ENCODE measurements at regions not wholly inside any gene's neighbourhood (a gene's known extent, or its start where the extent isn't known, plus 50 kb on each side); places are given as distances from the start of the nearest gene placed in this dataset.

DNA sequence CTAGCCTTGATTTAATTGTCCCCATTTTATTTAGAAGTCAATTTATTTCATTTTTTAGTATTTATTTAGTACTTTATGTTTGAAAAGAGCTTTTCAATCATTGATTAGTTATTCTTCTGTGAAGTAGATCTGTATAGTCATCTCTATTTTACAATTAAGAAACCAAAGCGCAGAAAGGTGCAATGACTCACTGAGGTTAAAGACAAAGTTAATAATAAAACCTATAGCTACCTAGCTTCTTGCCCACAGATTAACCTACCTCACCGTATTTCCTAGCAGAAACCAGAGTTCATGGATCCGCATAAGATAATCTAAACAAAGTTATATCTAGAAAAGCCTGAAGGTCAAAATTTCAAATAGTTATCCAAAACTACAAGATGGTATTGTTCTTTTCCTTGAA is 176.4 kb downstream of the GRIN2B start:
- no peak for TF ChIP-seq EZH2phosphoT487 (IDR thresholded peaks at IDR 0.05; ENCODE audit: low read length)
- no peak for TF ChIP-seq EZH2 (optimal IDR thresholded peaks at IDR 0.05; ENCODE audit: low read depth, low read length)
- no peaks in the 10 kb centered on the region for H3K79me2 ChIP-seq (ENCODE audit: low read length)
- H3K9me3 ChIP-seq (replicated peaks; ENCODE audit: insufficient read depth, low read length), result no peaks in the 10 kb centered on the region
- no peaks in the 10 kb centered on the region for H3F3A ChIP-seq (ENCODE audit: insufficient read depth, low read length)
- H3K4me3 ChIP-seq (ENCODE audit: low read length), result no peak overlapping the region
- H3K9ac ChIP-seq (ENCODE audit: low read length), result no peak overlapping the region
- H2AFZ ChIP-seq (ENCODE audit: low read length), result no peak overlapping the region
- no peaks in the 10 kb centered on the region for H4K20me1 ChIP-seq (ENCODE audit: insufficient read depth, low read length)
- H3K36me3 ChIP-seq (replicated peaks; ENCODE audit: insufficient read depth, low read length), result no peaks in the 10 kb centered on the region
- H3K9me2 ChIP-seq (replicated peaks; ENCODE audit: insufficient read depth, low read length), result no peaks in the 10 kb centered on the region
- no peak for DNase-seq
- H3K27ac ChIP-seq (ENCODE audit: low read length), result no peak overlapping the region
- H3K4me1 ChIP-seq (ENCODE audit: low read length), result no peaks in the 10 kb centered on the region
- H3K27me3 ChIP-seq (replicated peaks; ENCODE audit: insufficient read depth, low read length), result no peaks in the 10 kb centered on the region
- no peak overlapping the region for H3K4me2 ChIP-seq (ENCODE audit: low read depth, low read length)

GRCh38 chr12:13801543-13801942 is 179.9 kb downstream of the GRIN2B start:
- H2AFZ ChIP-seq (ENCODE audit: low read length), result no peak overlapping the region
- no peak for DNase-seq
- H3K4me2 ChIP-seq (ENCODE audit: low read depth, low read length), result no peak overlapping the region
- no peak overlapping the region for H3K9ac ChIP-seq (ENCODE audit: low read length)
- H3K4me1 ChIP-seq (ENCODE audit: low read length), result no peaks in the 10 kb centered on the region
- no peak overlapping the region for H3K27ac ChIP-seq (ENCODE audit: low read length)
- H3K9me3 ChIP-seq (replicated peaks; ENCODE audit: insufficient read depth, low read length), result no peaks in the 10 kb centered on the region
- H3K27me3 ChIP-seq (replicated peaks; ENCODE audit: insufficient read depth, low read length), result no peaks in the 10 kb centered on the region
- no peaks in the 10 kb centered on the region for H3K36me3 ChIP-seq (replicated peaks; ENCODE audit: insufficient read depth, low read length)
- no peaks in the 10 kb centered on the region for H3K79me2 ChIP-seq (ENCODE audit: low read length)
- no peak overlapping the region for H3K4me3 ChIP-seq (ENCODE audit: low read length)
- no peaks in the 10 kb centered on the region for H3K9me2 ChIP-seq (replicated peaks; ENCODE audit: insufficient read depth, low read length)
- no peak for TF ChIP-seq CTCF (IDR thresholded peaks at IDR 0.05; ENCODE audit: low read length)
- no peaks in the 10 kb centered on the region for H4K20me1 ChIP-seq (ENCODE audit: insufficient read depth, low read length)
- no peaks in the 10 kb centered on the region for H3F3A ChIP-seq (ENCODE audit: insufficient read depth, low read length)

GRCh38 chr12:13799574-13799973 is 181.8 kb downstream of the GRIN2B start:
- H3K4me1 ChIP-seq (ENCODE audit: low read length), result no peaks in the 10 kb centered on the region
- H4K20me1 ChIP-seq (ENCODE audit: insufficient read depth, low read length), result no peaks in the 10 kb centered on the region
- no peak overlapping the region for H3K4me2 ChIP-seq (ENCODE audit: low read depth, low read length)
- TF ChIP-seq EZH2 (optimal IDR thresholded peaks at IDR 0.05; ENCODE audit: low read depth, low read length) (no peak), EZH2phosphoT487 (IDR thresholded peaks at IDR 0.05; ENCODE audit: low read length) (no peak), CTCF (IDR thresholded peaks at IDR 0.05; ENCODE audit: low read length) (no peak)
- no peaks in the 10 kb centered on the region for H3F3A ChIP-seq (ENCODE audit: insufficient read depth, low read length)
- no peak overlapping the region for H3K4me3 ChIP-seq (ENCODE audit: low read length)
- no peaks in the 10 kb centered on the region for H3K9me3 ChIP-seq (replicated peaks; ENCODE audit: insufficient read depth, low read length)
- H2AFZ ChIP-seq (ENCODE audit: low read length), result no peak overlapping the region
- H3K27me3 ChIP-seq (replicated peaks; ENCODE audit: insufficient read depth, low read length), result no peaks in the 10 kb centered on the region
- H3K9me2 ChIP-seq (replicated peaks; ENCODE audit: insufficient read depth, low read length), result no peaks in the 10 kb centered on the region
- no peak overlapping the region for H3K9ac ChIP-seq (ENCODE audit: low read length)
- no peak for DNase-seq
- no peaks in the 10 kb centered on the region for H3K79me2 ChIP-seq (ENCODE audit: low read length)
- no peak overlapping the region for H3K27ac ChIP-seq (ENCODE audit: low read length)
- no peaks in the 10 kb centered on the region for H3K36me3 ChIP-seq (replicated peaks; ENCODE audit: insufficient read depth, low read length)

- no peaks in the 10 kb centered on the region for H3K36me3 ChIP-seq (replicated peaks; ENCODE audit: insufficient read depth, low read length)
- TF ChIP-seq EZH2 (optimal IDR thresholded peaks at IDR 0.05; ENCODE audit: low read depth, low read length) (no peak), CTCF (IDR thresholded peaks at IDR 0.05; ENCODE audit: low read length) (no peak), EZH2phosphoT487 (IDR thresholded peaks at IDR 0.05; ENCODE audit: low read length) (no peak)
- H3K4me1 ChIP-seq (ENCODE audit: low read length), result no peaks in the 10 kb centered on the region
- no peak overlapping the region for H3K27ac ChIP-seq (ENCODE audit: low read length)
- H3K4me2 ChIP-seq (ENCODE audit: low read depth, low read length), result no peak overlapping the region
- H2AFZ ChIP-seq (ENCODE audit: low read length), result no peak overlapping the region
- H3F3A ChIP-seq (ENCODE audit: insufficient read depth, low read length), result no peaks in the 10 kb centered on the region
- no peaks in the 10 kb centered on the region for H3K9me3 ChIP-seq (replicated peaks; ENCODE audit: insufficient read depth, low read length)
- no peak overlapping the region for H3K4me3 ChIP-seq (ENCODE audit: low read length)
- H3K79me2 ChIP-seq (ENCODE audit: low read length), result no peaks in the 10 kb centered on the region
- H3K9ac ChIP-seq (ENCODE audit: low read length), result no peak overlapping the region
- DNase-seq, result no peak
- no peaks in the 10 kb centered on the region for H4K20me1 ChIP-seq (ENCODE audit: insufficient read depth, low read length)
- no peaks in the 10 kb centered on the region for H3K9me2 ChIP-seq (replicated peaks; ENCODE audit: insufficient read depth, low read length)
- no peaks in the 10 kb centered on the region for H3K27me3 ChIP-seq (replicated peaks; ENCODE audit: insufficient read depth, low read length)
Observed at GRCh38 chr12:13798162-13798561, 183.2 kb downstream of the GRIN2B start.

All from MM.1S (cell line).